A673 (cell line): ENCODE measurements at regions not wholly inside any gene's neighbourhood (a gene's known extent, or its start where the extent isn't known, plus 50 kb on each side); places are given as distances from the start of the nearest gene placed in this dataset.

ENCODE experiments used
- BruUV-seq: library from RNA; stranded (reverse); fragments of 400-500 nt; replicated peaks from 2 replicates; lab custom pipeline; 2021; lab: Mats Ljungman, UMichigan
- CTCF ChIA-PET: fragments of 300-600 bp; sonication (Branson Sonifier 250); formaldehyde crosslinking; loops from one replicate; lab custom pipeline; 2022; ENCODE audit warnings: antibody characterized with exemption; lab: Charles Lee
- POLR2A ChIA-PET: fragments of 300-600 bp; sonication (Branson Sonifier 250); formaldehyde crosslinking; loops from one replicate; lab custom pipeline; 2022; ENCODE audit warnings: antibody characterized with exemption; ENCODE audit not compliant: low non-redundant PET; lab: Charles Lee
- DNase-seq: peaks from one replicate; pipeline ENCODE4 v3.0.0-alpha.2; 2015; ENCODE audit warnings: low spot score
- H3K27ac ChIP-seq: fragments of 200-600 bp; sonication (generic); 2 replicates; pipeline ENCODE4 v1.5.1; 2016; ENCODE audit warnings: mixed run types, low read depth, mild to moderate bottlenecking, mixed read lengths, antibody characterized with exemption, low read length; ENCODE audit not compliant: poor library complexity, severe bottlenecking
- H3K27me3 ChIP-seq: fragments of 200-600 bp; sonication (generic); replicated peaks from 2 replicates; pipeline ENCODE4 v1.6.1; 2017; ENCODE audit warnings: mixed run types, low read depth, mild to moderate bottlenecking, mixed read lengths, antibody characterized with exemption, low read length; ENCODE audit not compliant: insufficient read depth, poor library complexity
- H3K36me3 ChIP-seq: fragments of 200-600 bp; sonication (generic); 2 replicates; pipeline ENCODE4 v1.6.1; 2016; ENCODE audit warnings: mixed run types, mild to moderate bottlenecking, mixed read lengths, antibody characterized with exemption, low read length; ENCODE audit not compliant: insufficient read depth, poor library complexity, severe bottlenecking
- H3K4me1 ChIP-seq: fragments of 200-600 bp; sonication (generic); 2 replicates; pipeline ENCODE4 v1.6.1; 2017; ENCODE audit warnings: mixed run types, mild to moderate bottlenecking, mixed read lengths, antibody characterized with exemption, low read length; ENCODE audit not compliant: insufficient read depth, poor library complexity, severe bottlenecking
- H3K4me3 ChIP-seq: fragments of 200-600 bp; sonication (generic); 2 replicates; pipeline ENCODE4 v1.5.1; 2016; ENCODE audit warnings: low read depth, mixed run types, mild to moderate bottlenecking, mixed read lengths, low read length; ENCODE audit not compliant: poor library complexity, severe bottlenecking
- H3K9me3 ChIP-seq: fragments of 200-600 bp; sonication (generic); 2 replicates; pipeline ENCODE4 v1.6.1; 2016; ENCODE audit warnings: mixed run types, low read depth, mild to moderate bottlenecking, mixed read lengths, antibody characterized with exemption, low read length; ENCODE audit not compliant: poor library complexity, severe bottlenecking
- CTCF ChIP-seq: fragments of 300-800, 200-600 bp; sonication (generic); conservative IDR thresholded peaks from 2 replicates; pipeline ENCODE4 v1.5.1; 2017; ENCODE audit warnings: low read depth, mild to moderate bottlenecking, antibody characterized with exemption, low read length, moderate library complexity, mixed read lengths
- EZH2 ChIP-seq: fragments of 200-600 bp; sonication (generic); IDR thresholded peaks from 2 replicates; pipeline ENCODE4 v1.6.1; 2017; ENCODE audit warnings: borderline replicate concordance, low read depth, mild to moderate bottlenecking, mixed read lengths, antibody characterized with exemption, low read length; ENCODE audit not compliant: poor library complexity, severe bottlenecking
- intact Hi-C: fragments of 100-400 bp; cut with micrococcal nuclease; formaldehyde crosslinking; loops from one replicate; pipeline ENCODE4 v1.10.0; 2022; ENCODE audit not compliant: unreplicated experiment

DNA sequence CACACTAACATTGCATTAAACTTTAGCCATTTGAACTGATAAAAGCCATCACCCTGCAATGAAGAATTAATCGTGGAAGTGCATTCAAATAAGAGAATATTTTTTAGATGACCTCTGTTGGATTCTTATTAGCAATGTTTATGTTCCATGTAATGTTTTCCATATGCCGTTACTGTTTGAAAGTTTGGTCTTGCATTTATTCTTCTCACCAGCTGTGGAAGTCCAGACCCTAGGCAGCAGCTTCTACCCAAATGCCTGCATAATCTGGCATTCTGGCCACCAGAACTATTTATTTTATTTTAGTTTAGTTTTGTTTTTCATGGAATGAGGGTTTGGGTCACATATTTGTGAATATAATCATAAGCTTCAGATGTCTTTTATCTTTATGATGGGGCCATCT, 140.4 kb downstream of the SAMD5 start:
- no peaks in the 10 kb centered on the region for H3K27me3 ChIP-seq
- ChIA-PET POLR2A (no interaction called here), CTCF (no interaction called here)
- peaks cover 27% of the 10 kb centered on the region for H3K4me1 ChIP-seq
- no peak overlapping the region for H3K4me3 ChIP-seq
- no peaks in the 10 kb centered on the region for H3K9me3 ChIP-seq
- DNase-seq: no peak
- BruUV-seq: no TSS peak
- intact Hi-C loops: no loop called here
- TF ChIP-seq EZH2: no peak
- no peak for TF ChIP-seq CTCF
- no peaks in the 10 kb centered on the region for H3K36me3 ChIP-seq
- H3K27ac ChIP-seq: no peak overlapping the region

DNA sequence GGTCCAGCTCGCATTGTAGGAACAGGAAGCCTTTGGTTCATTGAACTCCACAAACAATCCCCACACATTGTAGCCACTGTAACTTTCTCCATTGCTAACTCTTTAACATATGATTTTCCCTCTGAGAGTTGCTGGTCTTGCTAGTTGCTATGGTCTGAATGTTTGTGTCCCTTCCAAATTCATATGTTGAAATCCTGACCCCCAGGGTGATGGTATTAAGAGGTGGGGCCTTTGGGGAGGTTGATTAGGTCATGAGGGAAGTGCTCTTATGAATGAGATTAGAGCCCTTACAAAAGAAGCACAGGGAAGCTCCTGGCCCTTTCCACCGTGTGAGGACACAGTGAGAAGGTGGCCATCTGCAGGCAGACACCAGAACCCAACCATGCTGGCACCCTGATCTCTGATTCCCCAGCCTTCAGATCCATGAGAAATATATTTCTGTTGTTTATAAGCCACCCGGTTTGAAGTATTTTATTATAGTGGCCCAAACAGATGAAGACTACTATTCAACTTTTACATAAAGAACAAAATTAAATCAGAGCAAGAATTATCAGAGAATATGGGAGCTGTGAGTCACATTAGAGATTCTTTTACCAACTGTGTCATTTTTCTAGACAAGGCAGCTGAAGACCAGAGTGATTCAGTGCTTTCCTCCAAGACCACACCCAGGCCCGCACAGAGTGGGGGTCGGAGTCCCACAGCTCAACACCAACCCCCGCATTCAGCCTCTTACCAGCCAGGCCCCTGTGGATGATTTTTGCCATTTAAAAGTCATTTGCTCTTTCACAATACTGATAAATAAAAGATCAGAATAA, 143.0 kb downstream of the SAMD5 start:
- BruUV-seq: no TSS peak
- peak; percentile 49 for DNase-seq
- Histone ChIP-seq H3K4me1 (peaks cover 19% of the 10 kb centered on the region), H3K27ac (no peak overlapping the region), H3K9me3 (no peaks in the 10 kb centered on the region), H3K4me3 (no peak overlapping the region), H3K27me3 (no peaks in the 10 kb centered on the region), H3K36me3 (no peaks in the 10 kb centered on the region)
- ChIA-PET CTCF (interaction anchor here (0.5 kb wide), 1 partner anchor 119 kb away, joined by 3 read pairs; no protein-coding TSS in a partner anchor), POLR2A (no interaction called here)
- TF ChIP-seq CTCF (peak; percentile 43), EZH2 (no peak)
- intact Hi-C loops: no loop called here

GRCh38 chr6:147653631-147654030, 145.1 kb downstream of the SAMD5 start:
- ChIA-PET CTCF (no interaction called here), POLR2A (no interaction called here)
- H3K27ac ChIP-seq: no peak overlapping the region
- intact Hi-C loops: no loop called here
- no peaks in the 10 kb centered on the region for H3K36me3 ChIP-seq
- no TSS peak for BruUV-seq
- TF ChIP-seq EZH2 (no peak), CTCF (no peak)
- H3K4me3 ChIP-seq: no peak overlapping the region
- H3K9me3 ChIP-seq: no peaks in the 10 kb centered on the region
- no peaks in the 10 kb centered on the region for H3K27me3 ChIP-seq
- H3K4me1 ChIP-seq: peaks cover 19% of the 10 kb centered on the region
- DNase-seq: peak; percentile 26
